D721Med (cell line): ENCODE measurements at regions not wholly inside any gene's neighbourhood (a gene's known extent, or its start where the extent isn't known, plus 50 kb on each side); places are given as distances from the start of the nearest gene placed in this dataset.

Source experiments
- DNase-seq: peaks from one replicate; pipeline ENCODE4 v3.0.0; 2011; ENCODE audit warnings: low spot score; ENCODE audit not compliant: insufficient read length
- FAIRE-seq: peaks from 2 replicates; lab custom pipeline; 2011; peaks lifted over from hg19 to GRCh38; lab: Jason Lieb, UNC
- CTCF ChIP-seq: IDR thresholded peaks from 2 replicates; pipeline ENCODE4 v1.5.1; 2012; ENCODE audit warnings: mild to moderate bottlenecking, control low read depth; ENCODE audit not compliant: insufficient read depth; ENCODE audit errors: missing control alignments

GRCh38 chr2:129895526-129896082, 83.9 kb upstream of the RAB6C start:
- no peak for TF ChIP-seq CTCF
- no peak for DNase-seq
- no peak for FAIRE-seq

DNA sequence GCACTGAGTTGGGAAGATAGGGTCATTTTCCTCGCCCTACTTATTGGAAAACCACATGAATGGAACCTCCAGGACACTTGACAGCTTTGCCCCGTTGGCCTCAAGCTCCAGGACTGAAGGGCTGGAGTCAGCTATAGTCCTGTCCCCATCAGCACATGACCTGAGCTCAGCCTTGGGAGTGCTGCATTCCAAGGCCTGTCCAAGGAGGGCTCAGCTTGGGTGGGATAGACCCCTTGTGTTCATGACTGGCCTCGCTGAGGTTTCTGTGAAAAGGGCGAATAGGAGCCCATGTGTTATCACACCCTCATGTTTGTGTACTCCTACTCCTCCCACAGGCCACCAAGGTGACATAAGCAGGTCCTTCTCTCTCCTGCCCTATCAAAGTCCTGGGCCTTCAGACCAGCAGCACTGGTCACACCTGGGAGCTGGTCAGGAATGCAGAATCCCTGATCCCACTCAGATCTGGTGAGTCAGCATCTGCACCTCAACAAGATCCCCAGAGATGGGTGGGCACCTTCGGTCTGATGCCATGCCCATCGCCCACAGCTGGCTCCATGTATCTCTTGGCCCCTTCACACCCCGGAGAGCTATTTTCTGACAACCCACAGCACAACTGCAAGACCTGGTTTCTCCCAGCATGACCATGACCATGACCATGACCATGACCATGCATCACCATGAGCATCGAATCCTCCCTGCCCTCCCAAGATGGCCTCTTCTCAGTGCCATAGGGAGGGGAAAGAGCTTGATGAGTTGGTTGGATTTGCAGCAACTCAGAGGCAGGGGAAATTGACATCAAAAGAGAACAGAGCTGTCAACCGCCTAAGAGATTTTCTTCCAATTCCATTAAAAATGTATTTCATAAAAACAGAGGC, 83.0 kb upstream of the RAB6C start:
- no peak for FAIRE-seq
- TF ChIP-seq CTCF, result no peak

DNA sequence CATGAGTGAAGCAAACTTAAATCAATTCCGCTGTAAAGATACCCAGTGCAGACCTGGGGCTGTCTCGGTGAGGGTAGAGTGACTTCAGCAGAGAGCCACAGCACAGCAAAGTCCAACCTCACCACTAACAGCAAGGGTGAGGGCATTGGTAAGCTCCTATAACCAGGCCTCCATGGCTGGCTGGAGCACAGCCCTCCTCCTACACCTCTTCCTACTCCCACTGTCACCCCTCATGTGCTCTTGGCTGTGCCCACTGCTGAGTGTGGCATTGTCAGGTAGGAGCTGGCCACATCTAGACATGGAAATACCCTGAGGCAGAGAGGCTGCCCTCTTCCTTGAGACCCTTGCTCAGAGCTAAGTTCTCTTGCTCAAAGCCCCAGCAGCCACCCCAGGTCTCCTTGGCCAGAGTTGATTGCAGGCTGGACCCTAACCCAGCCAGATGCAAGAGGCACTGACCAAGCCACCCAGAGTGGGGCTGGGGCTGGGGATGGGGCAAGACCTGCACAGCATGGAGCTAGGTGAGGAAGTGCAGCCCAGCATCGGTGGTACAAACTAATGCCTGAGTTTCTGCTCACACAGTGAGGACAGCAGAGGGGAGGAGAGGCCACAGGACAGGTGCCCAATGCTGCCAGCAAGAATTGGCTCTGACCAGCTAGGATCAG, 77.6 kb upstream of the RAB6C start:
- DNase-seq, result no peak
- no peak for TF ChIP-seq CTCF
- no peak for FAIRE-seq

More for the DNA sequence above, 83.0 kb upstream of the RAB6C start:
- no peak for DNase-seq

- DNase-seq (no peak), FAIRE-seq (no peak)
- no peak for TF ChIP-seq CTCF
Measured at GRCh38 chr2:129902731-129903585, 76.5 kb upstream of the RAB6C start.

DNA sequence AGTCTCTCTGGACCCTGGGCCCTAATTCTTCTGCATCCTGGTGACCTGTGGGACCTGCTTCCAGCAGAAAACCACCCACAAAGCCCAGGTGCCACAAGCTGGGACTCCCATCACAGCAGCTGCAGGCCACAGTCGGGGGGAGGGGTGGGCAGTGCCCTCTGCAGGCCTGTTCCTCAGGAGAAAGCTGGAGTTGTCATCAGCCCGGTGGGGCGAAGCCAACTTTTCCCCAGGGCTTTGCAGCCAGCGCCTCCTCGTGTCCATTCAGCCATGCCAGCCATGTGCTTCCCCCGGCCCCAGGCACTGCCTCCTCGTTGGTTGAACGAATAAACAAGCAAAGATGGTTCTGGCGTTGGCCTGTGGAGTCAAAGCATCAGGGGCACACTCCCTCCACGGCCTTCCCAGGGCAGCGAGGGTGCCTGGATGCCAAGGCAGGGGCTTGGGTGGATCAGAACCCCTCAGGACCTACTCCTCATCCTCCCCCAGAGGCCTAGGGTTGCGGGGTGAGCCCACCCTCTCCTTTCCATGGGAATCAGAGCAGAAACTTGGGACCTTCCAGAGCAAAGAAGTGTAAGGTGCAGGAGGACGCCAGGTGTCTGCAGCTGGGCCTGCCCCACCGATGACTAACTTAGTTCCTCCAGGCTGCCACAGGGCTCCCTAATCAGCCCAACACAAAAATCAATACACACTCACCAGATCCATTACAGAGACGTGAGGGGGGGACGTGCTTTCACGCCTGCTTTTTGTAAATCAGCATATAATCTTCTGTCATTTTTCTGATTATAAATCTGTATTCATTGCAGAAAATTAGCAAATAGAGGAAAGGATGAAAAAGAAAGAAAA, 75.7 kb upstream of the RAB6C start:
- DNase-seq, result no peak
- TF ChIP-seq CTCF, result no peak
- no peak for FAIRE-seq
